Mucosa of descending colon (tissue), 3 donors: ENCODE measurements at regions not wholly inside any gene's neighbourhood (a gene's known extent, or its start where the extent isn't known, plus 50 kb on each side); places are given as distances from the start of the nearest gene placed in this dataset.

Source experiments
- ATAC-seq: fragments of 200-7000 bp; cut with Tn5 transposase; one replicate; pipeline ENCODE4 v1.9.1; 2020; ENCODE audit warnings: mild to moderate bottlenecking, moderate library complexity
- DNase-seq, 3 donors: peaks; one replicate each; pipeline ENCODE4 v3.0.0-alpha.2; 2020
- H3K36me3 ChIP-seq: fragments of 200-600 bp; one replicate; pipeline ENCODE4 v1.8.0; 2021; ENCODE audit warnings: low read depth, mild to moderate bottlenecking
- H3K4me1 ChIP-seq: fragments of 200-600 bp; one replicate; pipeline ENCODE4 v1.8.0; 2021; ENCODE audit warnings: low read depth, mild to moderate bottlenecking
- H3K4me3 ChIP-seq: fragments of 200-600 bp; one replicate; pipeline ENCODE4 v1.8.0; 2021; ENCODE audit warnings: mild to moderate bottlenecking
- H3K9me3 ChIP-seq: fragments of 200-600 bp; one replicate; pipeline ENCODE4 v1.8.0; 2021; ENCODE audit warnings: mild to moderate bottlenecking
- intact Hi-C, 2 donors: fragments of 100-400 bp; cut with DNase I in 1 of 2; cut with micrococcal nuclease in 1 of 2; formaldehyde crosslinking; loops; one replicate each; pipeline versions ENCODE4 v1.11.0 to v1.11.1; 2022; cut with DNase I, micrococcal nuclease
- TF ChIP-seq, protein P1 (sequence below): fragments of 200-600 bp; IDR thresholded peaks from one replicate; pipeline ENCODE4 v1.8.0; 2022; ENCODE audit warnings: antibody characterized with exemption, mild to moderate bottlenecking
- donor health status: DM: no; HTN: no; CAD: no; lungs with moderate emphysema.
- donor health status: DM: no; HTN: no; CAD: no.
- donor health status: DM: no; HTN: yes; CAD: no.

DNA sequence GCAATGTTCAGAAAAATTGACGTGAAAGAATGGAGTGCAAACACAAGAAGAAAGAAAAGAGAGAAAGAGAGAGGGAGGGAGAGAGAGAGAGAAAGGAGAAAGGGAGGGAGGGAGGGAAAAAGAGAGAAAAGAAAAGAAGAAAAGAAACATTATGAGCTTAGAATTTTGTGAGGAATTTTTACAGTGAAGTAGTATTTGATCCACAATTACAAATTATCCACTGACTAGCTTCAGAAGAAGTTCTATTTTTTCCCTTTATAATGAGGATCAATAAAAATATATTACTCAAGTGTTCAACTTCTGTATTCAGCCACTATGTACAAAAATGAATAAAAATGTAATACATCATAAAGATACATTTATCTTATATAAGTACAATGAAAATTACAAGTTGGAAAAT is 494.5 kb upstream of the CA10 start:
- no peak overlapping the region for H3K4me3 ChIP-seq
- no peaks in the 10 kb centered on the region for H3K9me3 ChIP-seq
- TF ChIP-seq, protein P1, sequence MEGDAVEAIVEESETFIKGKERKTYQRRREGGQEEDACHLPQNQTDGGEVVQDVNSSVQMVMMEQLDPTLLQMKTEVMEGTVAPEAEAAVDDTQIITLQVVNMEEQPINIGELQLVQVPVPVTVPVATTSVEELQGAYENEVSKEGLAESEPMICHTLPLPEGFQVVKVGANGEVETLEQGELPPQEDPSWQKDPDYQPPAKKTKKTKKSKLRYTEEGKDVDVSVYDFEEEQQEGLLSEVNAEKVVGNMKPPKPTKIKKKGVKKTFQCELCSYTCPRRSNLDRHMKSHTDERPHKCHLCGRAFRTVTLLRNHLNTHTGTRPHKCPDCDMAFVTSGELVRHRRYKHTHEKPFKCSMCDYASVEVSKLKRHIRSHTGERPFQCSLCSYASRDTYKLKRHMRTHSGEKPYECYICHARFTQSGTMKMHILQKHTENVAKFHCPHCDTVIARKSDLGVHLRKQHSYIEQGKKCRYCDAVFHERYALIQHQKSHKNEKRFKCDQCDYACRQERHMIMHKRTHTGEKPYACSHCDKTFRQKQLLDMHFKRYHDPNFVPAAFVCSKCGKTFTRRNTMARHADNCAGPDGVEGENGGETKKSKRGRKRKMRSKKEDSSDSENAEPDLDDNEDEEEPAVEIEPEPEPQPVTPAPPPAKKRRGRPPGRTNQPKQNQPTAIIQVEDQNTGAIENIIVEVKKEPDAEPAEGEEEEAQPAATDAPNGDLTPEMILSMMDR, result no peak
- no peaks in the 10 kb centered on the region for H3K4me1 ChIP-seq
- intact Hi-C loops, result no loop called here
- ATAC-seq (no peak), DNase-seq (no peak)
- no peaks in the 10 kb centered on the region for H3K36me3 ChIP-seq

DNA sequence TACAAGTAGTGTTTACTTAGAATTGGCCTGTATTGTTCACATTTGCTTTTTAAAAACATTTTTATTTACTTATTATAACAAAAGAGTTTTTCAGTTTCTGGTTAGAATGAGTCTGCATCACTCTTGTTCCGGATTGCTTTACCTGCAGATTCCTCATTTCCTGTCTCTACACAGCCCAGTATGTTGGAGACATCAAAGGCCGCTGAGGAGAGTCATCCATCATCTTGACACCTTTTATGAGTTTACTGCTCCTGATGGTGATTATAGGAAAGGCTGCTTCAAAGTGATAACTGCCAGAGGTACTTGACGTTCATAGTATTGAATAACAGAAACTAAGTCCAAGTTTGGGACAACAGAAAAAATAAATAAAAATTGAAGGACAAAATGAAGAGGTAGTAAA is 490.5 kb upstream of the CA10 start:
- intact Hi-C loops, result no loop called here
- peak; percentile 98 for ATAC-seq

DNA sequence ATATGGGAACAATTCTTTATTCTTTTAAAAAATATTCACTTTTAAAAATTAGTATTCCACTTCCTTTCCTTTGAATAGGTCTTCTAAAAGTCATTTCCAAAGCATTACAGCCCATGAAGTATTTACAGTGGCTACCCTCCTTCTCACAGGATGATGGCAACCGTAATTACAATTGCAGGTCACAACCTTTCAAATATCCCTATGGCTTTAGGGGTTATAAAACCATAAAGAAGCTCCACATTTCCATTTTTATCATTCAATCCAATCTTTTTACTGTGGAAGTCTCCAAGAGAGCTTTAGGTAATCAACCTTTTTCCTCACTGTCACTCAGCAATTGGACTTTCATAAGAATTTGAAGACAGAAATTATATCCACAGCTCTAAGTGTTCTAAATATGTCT is 488.9 kb upstream of the CA10 start:
- Histone ChIP-seq H3K36me3 (no peaks in the 10 kb centered on the region), H3K9me3 (no peaks in the 10 kb centered on the region), H3K4me3 (no peak overlapping the region), H3K4me1 (no peaks in the 10 kb centered on the region)
- intact Hi-C loops, result no loop called here
- peak in 1 of 3 donors; percentile 9 for DNase-seq
- peak; percentile 71 for ATAC-seq
- TF ChIP-seq, protein P1, result no peak

More for the DNA sequence above, 490.5 kb upstream of the CA10 start:
- TF ChIP-seq, protein P1, result no peak
- H3K4me3 ChIP-seq, result no peak overlapping the region
- peak in 1 of 3 donors; percentile 84 for DNase-seq
- H3K4me1 ChIP-seq, result no peaks in the 10 kb centered on the region
- H3K9me3 ChIP-seq, result no peaks in the 10 kb centered on the region
- H3K36me3 ChIP-seq, result no peaks in the 10 kb centered on the region

DNA sequence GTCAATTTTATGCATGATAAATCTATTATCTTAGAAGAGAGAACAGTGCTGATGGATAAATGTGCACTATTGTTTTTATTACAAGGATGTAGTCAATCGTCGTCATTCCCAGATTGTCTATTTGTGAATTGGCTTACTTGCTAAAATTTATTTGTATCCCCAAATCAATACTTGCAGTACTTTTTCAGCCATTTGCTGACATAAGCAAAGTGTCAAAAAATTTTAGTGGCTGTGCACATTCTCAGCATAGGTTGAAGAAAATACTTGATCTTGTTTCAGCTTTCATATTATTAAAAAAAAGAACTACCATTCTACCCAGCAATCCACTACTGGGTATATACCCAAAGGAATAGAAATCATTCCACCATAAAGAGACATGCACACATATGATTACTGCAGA is 477.9 kb upstream of the CA10 start:
- intact Hi-C loops, result no loop called here
- no peaks in the 10 kb centered on the region for H3K36me3 ChIP-seq

DNA sequence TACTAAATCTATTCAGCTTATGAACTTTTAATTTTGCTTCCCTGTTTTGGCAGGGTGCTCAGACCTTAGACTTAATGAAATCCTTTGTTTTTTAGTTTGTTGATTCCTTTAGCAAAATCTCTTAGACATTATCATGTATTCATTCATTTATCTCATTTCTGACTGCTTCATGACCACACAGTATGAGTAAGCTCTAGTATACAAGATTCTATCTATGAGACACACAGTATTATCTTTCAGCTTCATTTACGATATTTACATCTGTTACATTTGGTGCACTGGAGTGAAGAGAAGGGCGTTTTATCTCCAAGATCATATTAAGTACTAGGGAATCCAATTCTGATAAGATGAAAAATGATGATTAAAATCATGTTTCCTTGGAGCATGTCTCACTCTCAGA is 448.1 kb upstream of the CA10 start:
- H3K4me3 ChIP-seq, result no peak overlapping the region
- DNase-seq (no peak), ATAC-seq (no peak)
- TF ChIP-seq, protein P1, result no peak
- H3K4me1 ChIP-seq, result no peaks in the 10 kb centered on the region
- intact Hi-C loops, result no loop called here
- no peaks in the 10 kb centered on the region for H3K36me3 ChIP-seq
- H3K9me3 ChIP-seq, result no peaks in the 10 kb centered on the region

More for the DNA sequence above, 477.9 kb upstream of the CA10 start:
- ATAC-seq, result no peak
- DNase-seq, result no peak
- H3K4me3 ChIP-seq, result no peak overlapping the region
- H3K4me1 ChIP-seq, result no peaks in the 10 kb centered on the region
- TF ChIP-seq, protein P1, result no peak
- H3K9me3 ChIP-seq, result no peaks in the 10 kb centered on the region

DNA sequence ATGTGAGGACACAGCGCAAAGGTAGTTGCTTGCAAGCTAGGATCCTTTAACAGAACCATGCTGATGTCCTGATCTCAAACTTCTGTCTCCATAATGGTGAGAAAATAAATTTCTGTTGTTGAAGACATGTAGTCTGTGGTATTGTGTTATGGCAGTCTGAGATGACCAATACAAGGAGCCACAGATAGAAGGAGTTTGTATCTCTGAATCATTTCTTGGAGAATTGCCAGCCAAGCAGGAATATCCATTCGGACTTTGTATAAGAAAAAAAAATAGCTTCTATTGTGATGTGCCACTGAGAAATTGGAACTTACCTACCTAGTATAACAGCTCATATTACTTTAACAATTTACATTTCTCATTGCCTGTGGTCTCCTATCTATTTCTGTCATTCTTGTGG is 447.6 kb upstream of the CA10 start:
- Histone ChIP-seq H3K4me1 (no peaks in the 10 kb centered on the region), H3K4me3 (no peak overlapping the region), H3K9me3 (no peaks in the 10 kb centered on the region), H3K36me3 (no peaks in the 10 kb centered on the region)
- no peak for DNase-seq
- TF ChIP-seq, protein P1, result no peak
- intact Hi-C loops, result no loop called here
- no peak for ATAC-seq
